OCI-LY7 (cell line): ENCODE measurements at regions not wholly inside any gene's neighbourhood (a gene's known extent, or its start where the extent isn't known, plus 50 kb on each side); places are given as distances from the start of the nearest gene placed in this dataset.
"Not testable (repeated sequence)": the region's sequence is repeated elsewhere in the genome, so short reads cannot be mapped to it uniquely, and the experiment has no call there.

Experiments
- BruUV-seq: library from RNA; stranded (reverse); fragments of 400-500 nt; replicated peaks from 2 replicates; lab custom pipeline; 2021; lab: Mats Ljungman, UMichigan
- CTCF ChIA-PET: fragments of 300-600 bp; sonication (Branson Sonifier 250); formaldehyde crosslinking; loops from one replicate; lab custom pipeline; 2022; ENCODE audit warnings: antibody characterized with exemption; ENCODE audit not compliant: unreplicated experiment; lab: Charles Lee
- POLR2A ChIA-PET: fragments of 300-600 bp; sonication (Branson Sonifier 250); formaldehyde crosslinking; loops from one replicate; lab custom pipeline; 2022; ENCODE audit warnings: antibody characterized with exemption; lab: Charles Lee
- DNase-seq: peaks from one replicate; pipeline ENCODE4 v3.0.0-alpha.2; 2015; ENCODE audit warnings: low spot score
- H2AFZ ChIP-seq: fragments of 200-600 bp; sonication (generic), shearing (Covaris generic); 2 replicates; pipeline ENCODE4 v1.6.1; 2014; ENCODE audit warnings: mild to moderate bottlenecking, antibody characterized with exemption, low read length, moderate library complexity
- H3K27ac ChIP-seq: fragments of 200-600 bp; sonication (generic); 2 replicates; pipeline ENCODE4 v1.5.1; 2014; ENCODE audit warnings: mixed run types, low read depth, mild to moderate bottlenecking, moderate library complexity, low read length, inconsistent platforms; ENCODE audit not compliant: poor library complexity, severe bottlenecking
- H3K36me3 ChIP-seq: fragments of 200-600 bp; sonication (generic); 2 replicates; pipeline ENCODE4 v1.6.1; 2014; ENCODE audit warnings: mild to moderate bottlenecking, antibody characterized with exemption, low read length, moderate library complexity, mixed read lengths; ENCODE audit not compliant: insufficient read depth
- H3K4me1 ChIP-seq: fragments of 200-600 bp; sonication (generic); 2 replicates; pipeline ENCODE4 v1.5.1; 2014; ENCODE audit warnings: mild to moderate bottlenecking, low read length; ENCODE audit not compliant: insufficient read depth, poor library complexity, severe bottlenecking
- H3K4me2 ChIP-seq: fragments of 200-600 bp; sonication (generic); 2 replicates; pipeline ENCODE4 v1.6.1; 2014; ENCODE audit warnings: mild to moderate bottlenecking, low read length
- H3K4me3 ChIP-seq: fragments of 200-600 bp; sonication (generic); 2 replicates; pipeline ENCODE4 v1.5.1; 2014; ENCODE audit warnings: mild to moderate bottlenecking, low read depth, low read length; ENCODE audit not compliant: poor library complexity, severe bottlenecking
- H3K79me2 ChIP-seq: fragments of 200-600 bp; sonication (generic); 2 replicates; pipeline ENCODE4 v1.6.1; 2016; ENCODE audit warnings: low read depth, mild to moderate bottlenecking, low read length, moderate library complexity, mixed read lengths; ENCODE audit not compliant: insufficient read depth
- H3K9me2 ChIP-seq: fragments of 200-600 bp; sonication (generic); 2 replicates; pipeline ENCODE4 v1.6.1; 2016; ENCODE audit warnings: mild to moderate bottlenecking, low read length, mixed read lengths; ENCODE audit not compliant: insufficient read depth
- H3K9me3 ChIP-seq: fragments of 200-600 bp; sonication (generic); 2 replicates; pipeline ENCODE4 v1.6.1; 2014; ENCODE audit warnings: mild to moderate bottlenecking, mixed run types, low read length, mixed read lengths
- H4K20me1 ChIP-seq: fragments of 200-600 bp; sonication (generic); 2 replicates; pipeline ENCODE4 v1.6.1; 2014; ENCODE audit warnings: mild to moderate bottlenecking, antibody characterized with exemption, low read length, moderate library complexity, mixed read lengths; ENCODE audit not compliant: insufficient read depth
- CTCF ChIP-seq: fragments of 200-600 bp; sonication (generic); conservative IDR thresholded peaks from 2 replicates; pipeline ENCODE4 v1.5.1; 2014; ENCODE audit warnings: mild to moderate bottlenecking, antibody characterized with exemption, low read length, moderate library complexity, mixed read lengths
- EZH2phosphoT487 ChIP-seq: fragments of 200-600 bp; sonication (generic); IDR thresholded peaks from 2 replicates; pipeline ENCODE4 v1.6.1; 2018; ENCODE audit warnings: low read depth, borderline replicate concordance, mild to moderate bottlenecking, mixed run types, antibody characterized with exemption, low read length, moderate library complexity, mixed read lengths
- intact Hi-C: fragments of 100-400 bp; cut with micrococcal nuclease; formaldehyde crosslinking; loops from one replicate; pipeline ENCODE4 v1.10.0; 2022; ENCODE audit not compliant: unreplicated experiment

- CTCF ChIA-PET, result no interaction called here
- intact Hi-C loops, result no loop called here
- no peak for TF ChIP-seq EZH2phosphoT487
- no peak for TF ChIP-seq CTCF
- no peak overlapping the region for H3K4me3 ChIP-seq
- no peak overlapping the region for H2AFZ ChIP-seq
- no peaks in the 10 kb centered on the region for H4K20me1 ChIP-seq
- no TSS peak for BruUV-seq
- H3K27ac ChIP-seq, result no peak overlapping the region
- H3K4me2 ChIP-seq, result no peak overlapping the region
- H3K9me2 ChIP-seq, result no peaks in the 10 kb centered on the region
- no peaks in the 10 kb centered on the region for H3K79me2 ChIP-seq
- no peaks in the 10 kb centered on the region for H3K36me3 ChIP-seq
- no peaks in the 10 kb centered on the region for H3K9me3 ChIP-seq
- no peak for DNase-seq
- no peaks in the 10 kb centered on the region for H3K4me1 ChIP-seq
- POLR2A ChIA-PET, result interaction anchor here (0.7 to 0.9 kb wide), 2 partner anchors 9 to 149 kb away, joined by 3 read pairs; no protein-coding TSS in a partner anchor
Measured at GRCh38 chr6:126210398-126211075, 129.4 kb upstream of the CENPW start.

DNA sequence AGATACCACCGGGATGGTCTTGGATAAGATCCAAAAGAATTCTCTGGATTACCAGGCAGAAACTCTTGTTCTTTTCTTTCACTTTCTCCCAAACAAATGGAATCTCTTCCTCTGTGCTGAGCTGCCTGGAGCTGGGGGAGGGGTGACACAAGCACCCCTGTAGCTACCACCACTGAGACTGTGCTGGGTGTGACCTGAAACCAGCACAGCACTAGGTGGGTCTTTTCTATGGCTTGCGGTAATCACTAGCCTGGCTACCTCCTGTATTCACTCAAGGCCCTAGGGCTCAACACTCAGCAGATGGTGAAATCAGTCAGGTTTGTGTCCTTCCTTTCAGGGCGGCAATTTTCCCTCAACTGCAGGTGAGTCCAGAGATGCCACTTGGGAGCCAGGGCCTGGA, 122.4 kb upstream of the CENPW start:
- no peaks in the 10 kb centered on the region for H3K9me3 ChIP-seq
- no peaks in the 10 kb centered on the region for H4K20me1 ChIP-seq
- ChIA-PET CTCF (no interaction called here), POLR2A (no interaction called here)
- H3K4me3 ChIP-seq, result no peak overlapping the region
- no peak overlapping the region for H3K27ac ChIP-seq
- H2AFZ ChIP-seq, result no peak overlapping the region
- no peaks in the 10 kb centered on the region for H3K79me2 ChIP-seq
- H3K36me3 ChIP-seq, result no peaks in the 10 kb centered on the region
- H3K4me2 ChIP-seq, result no peak overlapping the region
- no peak for DNase-seq
- TF ChIP-seq EZH2phosphoT487 (no peak), CTCF (no peak)
- intact Hi-C loops, result no loop called here
- H3K9me2 ChIP-seq, result no peaks in the 10 kb centered on the region
- BruUV-seq, result no TSS peak
- H3K4me1 ChIP-seq, result no peaks in the 10 kb centered on the region

- H4K20me1 ChIP-seq, H3K4me1 ChIP-seq, intact Hi-C loops, BruUV-seq, H3K9me2 ChIP-seq, CTCF ChIA-PET, H3K27ac ChIP-seq, H3K79me2 ChIP-seq, H3K4me3 ChIP-seq, H3K9me3 ChIP-seq, H3K4me2 ChIP-seq, H3K36me3 ChIP-seq, DNase-seq, H2AFZ ChIP-seq, POLR2A ChIA-PET: not testable (repeated sequence)
Measured at GRCh38 chr6:126220901-126221300, 119.0 kb upstream of the CENPW start.
